HepG2 (cell line): ENCODE measurements at regions not wholly inside any gene's neighbourhood (a gene's known extent, or its start where the extent isn't known, plus 50 kb on each side); places are given as distances from the start of the nearest gene placed in this dataset.
A peak's percentile ranks its signal among the peaks of the same experiment; 100 is the strongest.

Source experiments
- CSRNP2 ChIP-seq: sonication (generic); formaldehyde crosslinking; conservative IDR thresholded peaks from 2 replicates; pipeline ENCODE4 v1.8.0; 2022; ENCODE audit warnings: low read depth, missing genetic modification reagents
- FOXA3 ChIP-seq: IDR thresholded peaks from 2 replicates; pipeline ENCODE4 v1.6.1; 2016; ENCODE audit warnings: missing genetic modification reagents, missing compliant biosample characterization
- HOMEZ ChIP-seq: IDR thresholded peaks from 2 replicates; pipeline ENCODE4 v1.6.1; 2016; ENCODE audit warnings: low read depth
- LCORL ChIP-seq, 2 experiments: fragments of 450-650 bp in 1 of 2; sonication (generic) in 1 of 2; formaldehyde crosslinking in 1 of 2; IDR thresholded peaks; 2 replicates each; pipeline versions ENCODE4 v1.5.0 to v1.6.1; 2017 to 2020; ENCODE audit warnings: antibody characterized with exemption in 1 of 2, missing genetic modification reagents in 1 of 2
- MLXIP ChIP-seq: sonication (generic); formaldehyde crosslinking; IDR thresholded peaks from 2 replicates; pipeline ENCODE4 v1.9.0; 2021; ENCODE audit warnings: missing genetic modification reagents, borderline replicate concordance
- MNT ChIP-seq: fragments of 450-650 bp; IDR thresholded peaks from 2 replicates; pipeline ENCODE4 v1.6.1; 2016
- PAXIP1 ChIP-seq: sonication (generic); formaldehyde crosslinking; conservative IDR thresholded peaks from 2 replicates; pipeline ENCODE4 v1.4.0; 2020; ENCODE audit warnings: mild to moderate bottlenecking, missing genetic modification reagents, moderate library complexity
- SAP130 ChIP-seq: IDR thresholded peaks from 2 replicates; pipeline ENCODE4 v1.6.1; 2016; ENCODE audit warnings: low read depth
- TBX2 ChIP-seq: sonication (generic); formaldehyde crosslinking; IDR thresholded peaks from 2 replicates; pipeline ENCODE4 v1.5.0; 2020; ENCODE audit warnings: missing genetic modification reagents, mild to moderate bottlenecking, borderline replicate concordance
- ZGPAT ChIP-seq: IDR thresholded peaks from 2 replicates; pipeline ENCODE4 v1.6.1; 2016; ENCODE audit warnings: mild to moderate bottlenecking
- ZNF121 ChIP-seq: sonication (generic); formaldehyde crosslinking; IDR thresholded peaks from 2 replicates; pipeline ENCODE4 v1.5.0; 2020; ENCODE audit warnings: mild to moderate bottlenecking, missing genetic modification reagents
- ZNF788 ChIP-seq: sonication (generic); formaldehyde crosslinking; IDR thresholded peaks from 2 replicates; pipeline ENCODE4 v1.5.0; 2020; ENCODE audit warnings: mild to moderate bottlenecking, missing genetic modification reagents, borderline replicate concordance
- ZNF816 ChIP-seq: sonication (generic); formaldehyde crosslinking; IDR thresholded peaks from 2 replicates; pipeline ENCODE4 v1.8.0; 2022; ENCODE audit warnings: missing genetic modification reagents, mild to moderate bottlenecking, borderline replicate concordance

- TF ChIP-seq MLXIP (CRISPR knock-in tag), result no peak
- TF ChIP-seq SAP130 (CRISPR knock-in tag), result peak; percentile 73
- TF ChIP-seq ZNF121 (CRISPR knock-in tag), result no peak
- peak; percentile 70 for TF ChIP-seq FOXA3 (CRISPR knock-in tag)
- no peak for TF ChIP-seq LCORL (IDR thresholded peaks at IDR 0.05)
- TF ChIP-seq LCORL (CRISPR knock-in tag; IDR thresholded peaks at IDR 0.05), result peak; percentile 51; the same call in 1 of the 2 replicates
- no peak for TF ChIP-seq ZNF788
- peak; percentile 49 for TF ChIP-seq MNT
- no peak for TF ChIP-seq ZNF816 (CRISPR knock-in tag)
- peak; percentile 29; the same call in 1 of the 2 replicates for TF ChIP-seq ZGPAT
- TF ChIP-seq CSRNP2 (CRISPR knock-in tag), result no peak
- 0 out of 2 replicates have a peak, but pooled peaks have one; percentile 27 for TF ChIP-seq PAXIP1 (CRISPR knock-in tag)
- peak; percentile 65; the same call in 1 of the 2 replicates for TF ChIP-seq HOMEZ
- peak; percentile 26; the same call in 1 of the 2 replicates for TF ChIP-seq TBX2
These were observed 260.2 kb downstream of the BMP4 start (continued) for GRCh38 chr14:53696217-53696965.
